ENCODE measurements at regions not wholly inside any gene's neighbourhood (a gene's known extent, or its start where the extent isn't known, plus 50 kb on each side); places are given as distances from the start of the nearest gene placed in this dataset.

DNA sequence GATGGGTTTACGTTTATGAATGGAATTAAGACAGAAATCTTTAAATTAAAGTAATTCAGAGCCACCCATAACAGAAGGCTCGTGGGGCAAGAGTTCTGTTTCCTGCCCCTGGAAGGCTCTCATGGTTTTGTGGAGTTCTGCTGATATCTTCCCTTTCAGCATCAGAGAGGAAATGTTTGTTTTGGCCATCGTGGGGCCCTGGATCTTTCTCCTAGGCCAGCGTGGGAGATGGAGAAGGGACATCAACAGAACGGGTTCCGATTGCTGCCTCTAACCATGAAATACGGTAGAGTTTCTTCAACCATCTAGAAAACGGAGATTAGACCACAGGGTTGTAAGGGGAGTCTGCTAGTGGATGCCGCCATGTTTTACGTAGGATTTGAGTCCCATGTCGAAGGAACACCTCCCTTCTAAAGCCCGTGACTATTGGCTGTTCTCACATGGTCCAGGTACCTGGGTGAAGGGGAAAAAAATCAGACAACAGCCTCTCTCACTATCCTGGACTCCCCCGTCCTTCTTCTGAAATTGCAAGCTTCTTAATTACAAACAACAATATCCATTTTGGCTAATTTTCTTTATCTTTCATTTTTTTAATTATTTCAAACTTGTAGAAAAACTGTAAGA lies 169.1 kb upstream of the CELF2 start:
- no peaks in the 10 kb centered on the region for H3K4me1 ChIP-seq (ENCODE audit: control insufficient read depth in 1 of 2, insufficient read depth in 2 of 2, low read length in 2 of 2)
- DNase-seq (ENCODE audit: low read depth, low spot score) (no peak), ATAC-seq (no peak)
- no peaks in the 10 kb centered on the region for H3K79me2 ChIP-seq (ENCODE audit: insufficient read depth, low read length)
- no peaks in the 10 kb centered on the region for H3K9me2 ChIP-seq (ENCODE audit: insufficient read depth)
- peaks cover 14 to 34% of the 10 kb centered on the region in 2 experiments; a peak in 2 of 4 replicates for H3K9me3 ChIP-seq (ENCODE audit: control insufficient read depth in 1 of 2, insufficient read depth in 1 of 2, low read depth in 1 of 2, low read length in 2 of 2)
- H4K20me1 ChIP-seq (ENCODE audit: insufficient read depth): no peaks in the 10 kb centered on the region
- no peak overlapping the region for H3K27ac ChIP-seq (ENCODE audit: low read depth, low read length)
- H3K36me3 ChIP-seq (ENCODE audit: control insufficient read depth in 1 of 2, insufficient read depth in 2 of 2, low read length in 2 of 2): no peaks in the 10 kb centered on the region
- H3K9ac ChIP-seq (ENCODE audit: low read length): no peak overlapping the region
- TF ChIP-seq, protein P1, sequence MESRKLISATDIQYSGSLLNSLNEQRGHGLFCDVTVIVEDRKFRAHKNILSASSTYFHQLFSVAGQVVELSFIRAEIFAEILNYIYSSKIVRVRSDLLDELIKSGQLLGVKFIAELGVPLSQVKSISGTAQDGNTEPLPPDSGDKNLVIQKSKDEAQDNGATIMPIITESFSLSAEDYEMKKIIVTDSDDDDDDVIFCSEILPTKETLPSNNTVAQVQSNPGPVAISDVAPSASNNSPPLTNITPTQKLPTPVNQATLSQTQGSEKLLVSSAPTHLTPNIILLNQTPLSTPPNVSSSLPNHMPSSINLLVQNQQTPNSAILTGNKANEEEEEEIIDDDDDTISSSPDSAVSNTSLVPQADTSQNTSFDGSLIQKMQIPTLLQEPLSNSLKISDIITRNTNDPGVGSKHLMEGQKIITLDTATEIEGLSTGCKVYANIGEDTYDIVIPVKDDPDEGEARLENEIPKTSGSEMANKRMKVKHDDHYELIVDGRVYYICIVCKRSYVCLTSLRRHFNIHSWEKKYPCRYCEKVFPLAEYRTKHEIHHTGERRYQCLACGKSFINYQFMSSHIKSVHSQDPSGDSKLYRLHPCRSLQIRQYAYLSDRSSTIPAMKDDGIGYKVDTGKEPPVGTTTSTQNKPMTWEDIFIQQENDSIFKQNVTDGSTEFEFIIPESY (IDR thresholded peaks at IDR 0.05; ENCODE audit: extremely low read depth, insufficient replicate concordance, low read length): no peak
- TF ChIP-seq RAD21 (IDR thresholded peaks at IDR 0.05; ENCODE audit: low read depth): no peak
- no peak for TF ChIP-seq SRF (IDR thresholded peaks at IDR 0.05; ENCODE audit: low read depth)
- no peak for TF ChIP-seq EGR1 (IDR thresholded peaks at IDR 0.05; ENCODE audit: low read depth)
- no peak for TF ChIP-seq POLR2AphosphoS5 (IDR thresholded peaks at IDR 0.05; ENCODE audit: low read depth, low read length)
- TF ChIP-seq TCF7L2 (IDR thresholded peaks at IDR 0.05; ENCODE audit: borderline replicate concordance, extremely low read depth, insufficient read depth, insufficient read length): no peak
- TF ChIP-seq, protein P2, sequence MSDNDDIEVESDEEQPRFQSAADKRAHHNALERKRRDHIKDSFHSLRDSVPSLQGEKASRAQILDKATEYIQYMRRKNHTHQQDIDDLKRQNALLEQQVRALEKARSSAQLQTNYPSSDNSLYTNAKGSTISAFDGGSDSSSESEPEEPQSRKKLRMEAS (IDR thresholded peaks at IDR 0.05): no peak
- TF ChIP-seq POLR2A (IDR thresholded peaks at IDR 0.05; ENCODE audit: borderline replicate concordance, extremely low read depth, insufficient read depth, insufficient read length): no peak
- TF ChIP-seq JUND (IDR thresholded peaks at IDR 0.05): no peak
- TF ChIP-seq FOSL1 (IDR thresholded peaks at IDR 0.05; ENCODE audit: low read depth): no peak
- TF ChIP-seq EZH2phosphoT487 (IDR thresholded peaks at IDR 0.05; ENCODE audit: borderline replicate concordance): no peak
- no peak for TF ChIP-seq SP1 (IDR thresholded peaks at IDR 0.05; ENCODE audit: low read depth)
- TF ChIP-seq ZNF274 (IDR thresholded peaks at IDR 0.05; ENCODE audit: low read depth, low read length): no peak
- TF ChIP-seq CEBPB (IDR thresholded peaks at IDR 0.05; ENCODE audit: low read depth): no peak
- CTCF ChIA-PET: no interaction called here
- no peak overlapping the region for H3K4me2 ChIP-seq (ENCODE audit: low read length)
- no peaks in the 10 kb centered on the region for H3K27me3 ChIP-seq (ENCODE audit: insufficient read depth, low read length)
- BruUV-seq (replicated peaks): no TSS peak
- POLR2A ChIA-PET: no interaction called here
- H3K4me3 ChIP-seq (replicated peaks in 1 of 2; ENCODE audit: low read depth in 1 of 2, low read length in 2 of 2): no peak overlapping the region
- RAD21 ChIA-PET (ENCODE audit: low non-redundant PET in 1 of 2, low total read pairs in 2 of 2, uncharacterized antibody in 2 of 2, unreplicated experiment in 2 of 2): no interaction called here
- H2AFZ ChIP-seq (ENCODE audit: low read depth, low read length, poor library complexity, severe bottlenecking): no peak overlapping the region
- intact Hi-C loops (cut with micrococcal nuclease): no loop called here

All from HCT116 (cell line).